Tongue (tissue), 1 donor: ENCODE measurements at regions not wholly inside any gene's neighbourhood (a gene's known extent, or its start where the extent isn't known, plus 50 kb on each side); places are given as distances from the start of the nearest gene placed in this dataset.

ENCODE experiments used
- DNase-seq: peaks from one replicate; pipeline ENCODE4 v3.0.0-alpha.2; 2015

- no peak for DNase-seq
These were observed 189.3 kb upstream of the RFC3 start for GRCh38 chr13:33628662-33629061.

- no peak for DNase-seq
These were observed 188.2 kb upstream of the RFC3 start for GRCh38 chr13:33629605-33630360.

- peak; percentile 64 for DNase-seq
These were observed 184.0 kb upstream of the RFC3 start for GRCh38 chr13:33633701-33634545.

- peak; percentile 43 for DNase-seq
These were observed 183.4 kb upstream of the RFC3 start for GRCh38 chr13:33634546-33634982.

GRCh38 chr13:33636243-33636642 is 181.7 kb upstream of the RFC3 start:
- no peak for DNase-seq

GRCh38 chr13:33636955-33637670 is 180.8 kb upstream of the RFC3 start:
- DNase-seq = no peak

- DNase-seq = no peak
These were observed 179.8 kb upstream of the RFC3 start for GRCh38 chr13:33637978-33638743.

- DNase-seq = no peak
These were observed 178.8 kb upstream of the RFC3 start for GRCh38 chr13:33639158-33639557.

GRCh38 chr13:33639626-33640080 is 178.3 kb upstream of the RFC3 start:
- no peak for DNase-seq

- DNase-seq = no peak
These were observed 177.1 kb upstream of the RFC3 start for GRCh38 chr13:33640832-33641231.

- DNase-seq = peak; percentile 86
These were observed 175.4 kb upstream of the RFC3 start for GRCh38 chr13:33642374-33643065.

GRCh38 chr13:33644581-33645543 is 173.1 kb upstream of the RFC3 start:
- peak; percentile 86 for DNase-seq

GRCh38 chr13:33645591-33646554 is 172.1 kb upstream of the RFC3 start:
- DNase-seq = no peak

GRCh38 chr13:33649212-33649878 is 168.6 kb upstream of the RFC3 start:
- DNase-seq = no peak

- no peak for DNase-seq
These were observed 166.2 kb upstream of the RFC3 start for GRCh38 chr13:33651766-33652165.

GRCh38 chr13:33657274-33657673 is 160.7 kb upstream of the RFC3 start:
- no peak for DNase-seq

GRCh38 chr13:33659466-33659865 is 158.5 kb upstream of the RFC3 start:
- DNase-seq = no peak

GRCh38 chr13:33659894-33660293 is 158.1 kb upstream of the RFC3 start:
- DNase-seq = no peak
